GM12865 (cell line): ENCODE measurements at regions not wholly inside any gene's neighbourhood (a gene's known extent, or its start where the extent isn't known, plus 50 kb on each side); places are given as distances from the start of the nearest gene placed in this dataset.
A peak's percentile ranks its signal among the peaks of the same experiment; 100 is the strongest.

Experiments
- DNase-seq: peaks from one replicate; pipeline ENCODE4 v3.0.0; 2010; ENCODE audit warnings: low read depth
- H3K4me3 ChIP-seq: 2 replicates; pipeline ENCODE4 v1.5.1; 2011; ENCODE audit warnings: mild to moderate bottlenecking, low read depth, low read length, control low read depth
- TF ChIP-seq, protein P1 (sequence below): IDR thresholded peaks from 2 replicates; pipeline ENCODE4 v1.5.1; 2011; ENCODE audit warnings: low read length, control low read depth, low read depth, inconsistent platforms; ENCODE audit not compliant: insufficient read depth; ENCODE audit errors: missing control alignments

DNA sequence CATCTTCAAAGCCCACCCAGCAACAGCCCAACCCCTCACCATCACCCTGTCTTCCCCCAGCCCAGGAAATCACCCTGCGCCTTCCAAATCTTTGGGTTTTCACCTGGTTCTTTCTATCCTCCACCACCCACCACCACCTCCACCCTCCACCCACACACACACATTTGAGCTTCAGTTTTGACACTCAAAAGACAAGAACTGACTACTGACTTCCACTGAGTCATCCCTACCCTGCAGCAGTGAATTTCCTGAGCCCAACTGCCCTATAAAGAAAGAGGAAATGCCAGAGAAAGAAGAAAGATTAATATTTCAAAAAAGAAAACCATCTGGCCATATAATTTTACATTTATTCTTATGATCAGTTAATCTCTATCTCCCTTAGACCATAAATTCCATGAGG lies 137.5 kb downstream of the CHST1 start:
- peak; percentile 18 for DNase-seq

GRCh38 chr11:45525393-45525792 lies 140.0 kb downstream of the CHST1 start:
- TF ChIP-seq, protein P1, sequence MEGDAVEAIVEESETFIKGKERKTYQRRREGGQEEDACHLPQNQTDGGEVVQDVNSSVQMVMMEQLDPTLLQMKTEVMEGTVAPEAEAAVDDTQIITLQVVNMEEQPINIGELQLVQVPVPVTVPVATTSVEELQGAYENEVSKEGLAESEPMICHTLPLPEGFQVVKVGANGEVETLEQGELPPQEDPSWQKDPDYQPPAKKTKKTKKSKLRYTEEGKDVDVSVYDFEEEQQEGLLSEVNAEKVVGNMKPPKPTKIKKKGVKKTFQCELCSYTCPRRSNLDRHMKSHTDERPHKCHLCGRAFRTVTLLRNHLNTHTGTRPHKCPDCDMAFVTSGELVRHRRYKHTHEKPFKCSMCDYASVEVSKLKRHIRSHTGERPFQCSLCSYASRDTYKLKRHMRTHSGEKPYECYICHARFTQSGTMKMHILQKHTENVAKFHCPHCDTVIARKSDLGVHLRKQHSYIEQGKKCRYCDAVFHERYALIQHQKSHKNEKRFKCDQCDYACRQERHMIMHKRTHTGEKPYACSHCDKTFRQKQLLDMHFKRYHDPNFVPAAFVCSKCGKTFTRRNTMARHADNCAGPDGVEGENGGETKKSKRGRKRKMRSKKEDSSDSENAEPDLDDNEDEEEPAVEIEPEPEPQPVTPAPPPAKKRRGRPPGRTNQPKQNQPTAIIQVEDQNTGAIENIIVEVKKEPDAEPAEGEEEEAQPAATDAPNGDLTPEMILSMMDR, result no peak
- no peak overlapping the region for H3K4me3 ChIP-seq
- no peak for DNase-seq

More for the DNA sequence above, 137.5 kb downstream of the CHST1 start:
- H3K4me3 ChIP-seq, result no peak overlapping the region
- TF ChIP-seq, protein P1, result no peak

DNA sequence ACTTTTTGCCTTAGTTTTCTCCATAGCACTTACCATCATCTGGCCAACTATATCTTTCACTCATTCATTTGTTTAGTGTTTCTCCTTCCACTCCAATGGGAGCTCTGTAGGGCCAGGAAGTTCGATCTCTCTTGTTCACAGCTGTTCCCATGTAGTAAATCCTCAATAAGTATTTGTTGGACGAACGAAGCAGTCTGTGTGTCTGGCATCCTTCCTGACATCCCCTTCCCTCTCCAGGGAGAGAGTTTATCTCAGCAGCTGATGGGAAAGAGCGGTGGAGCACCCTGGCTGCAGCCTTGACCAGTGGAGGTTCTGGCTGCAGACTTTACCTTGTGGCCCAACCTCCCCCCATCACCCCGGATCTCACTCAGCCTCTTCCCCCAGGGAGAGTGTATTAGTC lies 141.7 kb downstream of the CHST1 start:
- H3K4me3 ChIP-seq, result no peak overlapping the region
- TF ChIP-seq, protein P1, result no peak
- no peak for DNase-seq

GRCh38 chr11:45518833-45519535 lies 146.4 kb downstream of the CHST1 start:
- no peak for DNase-seq
- TF ChIP-seq, protein P1, result no peak
- H3K4me3 ChIP-seq, result no peak overlapping the region

DNA sequence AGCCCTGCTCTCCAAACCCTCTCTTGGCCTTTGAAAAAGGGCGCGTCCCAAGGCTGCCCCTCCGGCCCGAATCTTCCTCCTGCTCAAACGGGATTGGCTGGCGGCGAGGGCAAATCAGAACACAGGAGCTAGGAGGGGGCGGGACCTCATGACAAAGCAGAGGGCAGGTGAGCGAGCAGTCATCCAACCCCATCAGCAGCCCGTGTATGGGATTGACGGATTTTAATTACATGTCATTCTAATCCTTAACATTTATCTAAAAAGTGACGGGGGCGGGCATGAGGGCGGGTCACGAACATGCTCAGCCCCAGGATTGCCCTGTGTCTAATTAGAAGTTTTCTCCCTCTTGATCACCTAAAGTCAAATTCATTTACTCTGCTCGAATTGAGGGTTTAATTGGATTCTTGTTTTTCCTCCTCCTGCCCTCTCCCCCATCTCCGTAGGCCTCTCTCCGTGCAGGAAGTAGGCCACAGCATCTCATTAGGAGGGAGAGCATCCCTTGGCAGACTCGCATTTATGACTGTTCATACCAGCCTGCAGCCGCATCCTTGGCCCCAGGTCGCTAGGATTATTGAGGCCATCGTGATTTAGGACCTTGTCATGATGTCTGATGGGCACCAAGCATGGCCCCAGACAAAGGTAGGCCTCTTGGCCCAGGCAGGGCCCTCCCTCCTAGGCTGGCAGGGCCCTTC lies 147.1 kb downstream of the CHST1 start:
- DNase-seq, result no peak
- H3K4me3 ChIP-seq, result no peak overlapping the region
- TF ChIP-seq, protein P1, result no peak

DNA sequence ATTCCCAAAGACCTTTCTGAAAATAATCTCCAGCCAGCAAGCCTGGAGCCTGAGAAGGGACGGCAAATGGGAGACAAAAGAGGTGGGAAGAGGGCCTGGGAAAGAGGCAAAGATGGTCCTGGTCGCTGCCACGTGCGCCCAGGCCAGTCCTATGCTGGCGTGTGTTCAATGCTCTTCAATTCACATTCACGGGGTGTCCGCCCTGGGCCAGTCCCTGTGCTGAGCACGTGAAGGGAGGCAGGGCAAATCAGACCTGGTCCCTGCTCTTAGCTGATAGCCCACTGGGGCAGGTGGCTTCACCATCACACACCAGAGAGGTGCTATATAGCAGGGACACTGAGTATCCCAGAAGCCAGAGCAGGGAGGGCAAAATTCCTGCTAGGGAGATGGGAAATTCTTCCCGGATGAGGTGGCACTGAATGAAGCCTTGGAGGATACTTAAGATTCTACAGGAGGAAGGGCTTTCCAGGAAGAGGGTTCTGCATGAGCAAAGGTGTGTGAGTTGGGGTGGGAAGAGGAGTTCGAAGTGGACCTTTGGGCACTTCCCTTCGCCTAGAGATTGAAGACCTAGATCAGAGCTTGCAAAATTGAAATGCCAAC lies 148.2 kb downstream of the CHST1 start:
- TF ChIP-seq, protein P1, result no peak
- DNase-seq, result no peak
- no peak overlapping the region for H3K4me3 ChIP-seq
